DMS53 treated with DMSO at 0.1 percent for 48 hours (cell line): ENCODE measurements at regions not wholly inside any gene's neighbourhood (a gene's known extent, or its start where the extent isn't known, plus 50 kb on each side); places are given as distances from the start of the nearest gene placed in this dataset.
"Not testable (repeated sequence)": the region's sequence is repeated elsewhere in the genome, so short reads cannot be mapped to it uniquely, and the experiment has no call there.

Experiments
- DNase-seq: peaks from one replicate; lab custom pipeline; 2025; ENCODE audit not compliant: unreplicated experiment; lab: John Stamatoyannopoulos, UW

- peak; percentile 49 for DNase-seq
Observed at GRCh38 chr7:41437257-41438196, 265.4 kb downstream of the INHBA start.

- no peak for DNase-seq
Observed at GRCh38 chr7:41436139-41436538, 266.8 kb downstream of the INHBA start.

GRCh38 chr7:41435020-41435419 lies 267.9 kb downstream of the INHBA start:
- DNase-seq, result not testable (repeated sequence)

GRCh38 chr7:41431671-41432070 lies 271.2 kb downstream of the INHBA start:
- DNase-seq, result no peak

GRCh38 chr7:41428381-41428780 lies 274.5 kb downstream of the INHBA start:
- no peak for DNase-seq

- no peak for DNase-seq
Observed at GRCh38 chr7:41425926-41426325, 277.0 kb downstream of the INHBA start.

GRCh38 chr7:41421056-41421455 lies 281.8 kb downstream of the INHBA start:
- no peak for DNase-seq

GRCh38 chr7:41420421-41420820 lies 282.5 kb downstream of the INHBA start:
- no peak for DNase-seq

- no peak for DNase-seq
Observed at GRCh38 chr7:41418337-41418736, 284.6 kb downstream of the INHBA start.

- no peak for DNase-seq
Observed at GRCh38 chr7:41416208-41416595, 286.7 kb downstream of the INHBA start.

GRCh38 chr7:41415471-41416207 lies 287.3 kb downstream of the INHBA start:
- no peak for DNase-seq

- DNase-seq, result no peak
Observed at GRCh38 chr7:41415051-41415450, 287.8 kb downstream of the INHBA start.

GRCh38 chr7:41404375-41405074 lies 298.4 kb downstream of the INHBA start:
- no peak for DNase-seq

- no peak for DNase-seq
Observed at GRCh38 chr7:41403291-41403690, 299.6 kb downstream of the INHBA start.

- no peak for DNase-seq
Observed at GRCh38 chr7:41401833-41402232, 301.1 kb downstream of the INHBA start.

GRCh38 chr7:41399171-41399570 lies 303.7 kb downstream of the INHBA start:
- peak; percentile 3 for DNase-seq

GRCh38 chr7:41391818-41392217 lies 311.1 kb downstream of the INHBA start:
- DNase-seq, result no peak

GRCh38 chr7:41388933-41389332 lies 314.0 kb downstream of the INHBA start:
- not testable (repeated sequence) for DNase-seq

GRCh38 chr7:41385996-41386395 lies 316.9 kb downstream of the INHBA start:
- no peak for DNase-seq

GRCh38 chr7:41384418-41384817 lies 318.5 kb downstream of the INHBA start:
- DNase-seq, result no peak

GRCh38 chr7:41383596-41383995 lies 319.3 kb downstream of the INHBA start:
- no peak for DNase-seq
